GM19324 (cell line): ENCODE measurements at regions not wholly inside any gene's neighbourhood (a gene's known extent, or its start where the extent isn't known, plus 50 kb on each side); places are given as distances from the start of the nearest gene placed in this dataset.

Experiments used
- ATAC-seq: cut with Tn5 transposase; IDR thresholded peaks from one replicate; pipeline ENCODE4 v1.9.1; 2021; ENCODE audit warnings: mild to moderate bottlenecking, moderate library complexity; ENCODE audit not compliant: unreplicated experiment, low FRiP score

DNA sequence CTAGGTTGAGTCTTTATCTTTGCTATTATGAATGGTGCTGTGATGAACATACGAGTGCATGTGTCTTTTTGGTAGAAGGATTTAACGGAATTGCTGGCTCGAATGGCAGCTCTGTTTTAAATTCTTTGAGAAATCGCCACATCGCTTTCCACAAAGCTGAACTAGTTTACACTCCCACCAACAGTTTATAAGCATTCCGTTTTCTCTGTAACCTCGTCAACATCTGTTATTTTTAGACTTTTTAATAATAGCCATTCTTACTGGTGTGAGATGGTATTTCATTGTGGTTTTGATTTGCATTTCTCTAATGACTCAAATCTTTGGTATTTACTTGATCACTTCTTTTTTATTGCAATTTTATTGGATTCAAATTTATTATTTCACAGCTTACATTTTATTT is 117.4 kb upstream of the HDGFL1 start:
- ATAC-seq, result no peak

DNA sequence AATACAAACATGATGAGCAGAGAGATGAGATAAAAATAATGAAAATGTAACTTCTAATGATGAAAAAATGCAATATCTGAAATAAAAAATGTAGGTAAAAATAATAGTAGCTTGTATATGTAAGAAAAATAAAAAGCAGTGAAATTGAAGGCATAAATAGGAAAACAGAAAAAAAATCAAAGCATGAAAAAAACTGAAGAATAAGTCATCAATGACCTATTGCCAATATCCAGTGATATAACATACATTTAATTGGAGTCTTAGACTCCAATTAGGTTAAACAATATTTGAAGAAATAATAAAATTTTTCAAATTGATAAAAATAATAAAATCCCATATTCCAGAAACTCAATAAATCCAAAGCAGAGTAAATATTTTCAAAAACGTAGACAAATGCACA is 114.0 kb upstream of the HDGFL1 start:
- no peak for ATAC-seq

DNA sequence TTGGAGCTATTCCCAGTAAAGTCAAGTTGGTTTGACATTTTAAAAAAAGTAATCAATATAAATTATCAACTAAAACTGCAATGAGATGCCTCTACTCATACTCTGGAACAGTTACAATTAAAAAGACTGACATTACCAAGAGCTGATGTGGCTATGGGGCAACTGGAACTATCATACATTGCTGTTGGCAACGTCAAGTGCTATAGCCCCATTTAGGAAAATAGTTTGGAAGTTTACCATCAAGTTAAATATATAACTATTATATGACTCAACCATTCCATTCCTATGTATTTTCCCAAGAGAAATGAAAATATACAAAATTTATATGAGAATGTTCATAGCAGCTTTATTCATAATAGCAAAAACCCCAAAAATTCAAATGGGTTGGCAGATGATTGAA is 111.4 kb upstream of the HDGFL1 start:
- ATAC-seq, result no peak

DNA sequence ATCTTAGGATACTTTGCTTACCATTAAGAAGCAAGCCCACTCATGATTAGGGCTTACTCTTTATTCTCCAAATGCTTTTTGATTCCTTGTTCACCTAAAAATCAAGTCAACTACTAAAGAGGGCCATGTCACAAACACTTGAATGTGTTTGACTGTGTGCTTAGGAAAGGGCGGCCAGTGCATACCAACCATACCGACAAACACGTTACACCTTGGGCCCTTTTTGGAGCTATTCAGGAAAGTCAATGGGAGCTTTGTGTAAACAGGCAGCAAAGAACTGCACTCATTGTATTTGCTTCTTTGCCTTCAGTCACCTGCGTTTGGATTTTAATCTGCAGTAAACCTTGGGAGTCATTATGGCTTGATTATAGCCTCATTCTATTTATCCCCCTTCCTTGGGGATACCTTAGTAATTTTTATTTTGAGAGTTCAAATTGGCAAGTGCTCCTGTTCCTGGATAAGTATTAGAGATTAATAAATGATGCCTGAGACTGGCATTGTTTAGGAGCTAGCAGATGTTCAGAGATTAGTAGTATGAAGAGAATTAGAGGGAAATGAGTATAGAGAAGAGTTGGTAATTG is 102.6 kb upstream of the HDGFL1 start:
- ATAC-seq, result no peak

DNA sequence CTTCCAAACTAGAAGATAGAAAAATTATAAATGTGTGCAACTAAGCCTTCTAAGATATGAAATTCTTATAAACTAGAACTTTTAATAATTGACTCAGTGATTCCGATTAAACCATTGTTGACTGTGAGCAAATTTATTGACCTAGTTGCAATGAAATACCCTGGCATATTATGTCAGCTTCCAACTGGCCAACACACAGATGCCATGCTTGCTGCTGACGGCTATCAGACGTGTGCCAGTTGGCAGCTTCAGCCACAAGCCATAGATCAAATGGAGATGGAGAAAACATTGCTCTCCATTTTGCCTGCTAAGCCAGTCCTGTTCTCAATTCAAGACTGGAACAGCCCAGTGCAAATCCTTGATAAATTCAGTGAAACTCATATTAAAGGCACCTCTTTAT is 101.7 kb upstream of the HDGFL1 start:
- ATAC-seq, result no peak

DNA sequence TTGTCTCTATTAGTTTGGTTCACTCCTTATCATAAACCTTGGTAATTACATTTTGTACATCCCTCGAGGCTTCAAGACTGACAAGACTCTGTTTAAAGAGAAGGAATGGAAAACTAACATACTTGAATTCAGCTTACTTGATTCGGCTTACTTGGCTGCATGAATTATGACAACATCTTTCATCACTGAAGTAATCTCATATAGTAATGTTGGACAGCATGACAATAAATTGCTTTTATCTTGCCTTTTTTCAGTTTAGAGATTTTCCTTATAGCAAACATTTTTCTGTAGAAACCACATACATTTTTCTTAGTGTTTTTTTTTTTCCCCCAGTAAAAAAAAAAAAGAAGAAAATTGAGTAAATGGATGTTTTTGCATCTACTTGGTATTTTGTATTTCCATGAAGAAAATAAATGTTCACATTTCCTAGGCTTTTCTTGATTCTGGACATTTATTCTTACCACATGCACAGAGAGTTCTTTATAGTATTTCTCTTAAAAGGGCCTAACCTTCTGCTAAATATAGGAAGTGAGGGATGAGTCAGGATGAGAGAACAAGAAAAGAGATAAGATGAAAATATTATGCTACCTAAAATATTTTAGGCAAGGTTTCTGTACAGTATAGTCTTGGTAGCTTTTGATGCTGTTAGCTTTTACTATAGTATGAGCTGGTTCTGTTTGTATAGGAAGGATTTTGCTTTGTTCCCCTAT is 101.0 kb upstream of the HDGFL1 start:
- no peak for ATAC-seq

DNA sequence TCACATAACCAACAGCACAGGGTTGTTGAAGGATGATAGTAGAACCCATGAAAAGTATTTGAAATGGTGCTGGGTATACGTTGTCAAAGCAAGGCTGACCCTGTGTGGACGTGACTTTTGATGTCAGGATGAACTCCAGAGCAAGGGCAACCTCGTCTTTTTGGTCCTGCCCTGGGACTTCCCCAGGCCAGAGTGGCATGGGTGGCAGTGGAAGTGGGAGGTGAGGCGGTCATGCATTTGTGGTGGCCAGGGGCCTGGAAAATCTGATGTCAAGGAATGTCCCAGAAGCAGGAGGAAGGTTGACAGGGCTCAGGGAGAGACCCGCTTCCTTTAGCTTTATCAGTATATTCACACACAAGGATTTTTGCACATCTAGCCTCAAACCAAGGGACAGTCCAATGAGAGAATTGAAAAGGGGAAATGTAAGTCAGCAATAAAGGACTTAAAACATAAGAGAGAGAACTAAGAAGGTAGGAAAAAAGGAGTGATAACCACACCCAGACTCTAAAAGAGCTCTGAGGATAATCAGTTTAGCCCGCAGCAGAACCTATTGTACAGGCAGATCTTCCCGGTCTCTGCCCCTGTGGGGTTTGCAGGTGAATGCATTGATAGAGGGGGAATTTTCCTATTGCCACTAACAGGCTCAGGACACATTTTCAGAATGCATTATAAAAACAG is 98.8 kb upstream of the HDGFL1 start:
- no peak for ATAC-seq

DNA sequence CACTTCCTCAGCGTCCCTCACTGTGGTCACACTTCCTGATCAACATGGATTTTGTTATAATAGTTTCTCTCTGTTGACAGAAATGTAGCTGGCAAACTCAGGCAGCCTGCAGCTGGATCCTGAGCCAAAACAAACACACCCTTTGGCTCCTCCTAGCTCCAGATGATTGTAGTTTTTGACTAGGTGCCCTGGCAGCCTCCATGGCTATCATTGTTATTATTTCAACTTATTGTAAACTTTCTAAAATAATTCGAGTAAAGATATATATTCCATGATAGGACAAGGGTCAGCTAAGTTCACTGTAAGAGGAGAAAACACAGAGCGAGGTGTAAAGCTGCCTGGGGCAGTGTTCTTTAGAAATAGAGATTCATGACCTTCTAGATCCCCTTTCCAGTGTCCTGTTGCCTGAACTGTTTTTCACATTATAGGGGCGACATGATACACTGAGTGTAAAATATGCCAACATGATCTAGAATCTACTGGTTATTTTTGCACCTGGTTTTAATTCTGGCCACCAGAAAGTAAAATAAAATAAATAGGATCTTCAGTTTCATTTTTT is 98.2 kb upstream of the HDGFL1 start:
- ATAC-seq, result no peak

DNA sequence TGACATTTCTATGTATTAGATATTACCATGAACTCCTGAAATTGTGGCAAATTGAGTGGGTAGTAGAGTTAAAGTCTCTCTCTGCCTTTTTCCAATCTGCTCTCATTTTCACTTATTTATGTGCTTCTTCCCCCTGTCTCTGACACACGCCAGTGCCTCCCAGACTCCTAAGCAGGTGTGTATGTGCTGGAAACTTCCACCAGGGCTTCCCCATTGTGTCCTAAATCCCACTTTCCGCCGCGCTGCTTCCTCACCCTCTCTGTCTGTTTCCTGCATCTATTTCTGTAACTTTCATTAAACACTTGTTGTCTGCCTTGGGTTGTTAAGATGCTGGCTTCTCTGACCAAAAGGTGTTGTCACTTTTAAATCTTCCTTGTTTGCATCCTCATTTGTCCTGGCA is 97.6 kb upstream of the HDGFL1 start:
- no peak for ATAC-seq

DNA sequence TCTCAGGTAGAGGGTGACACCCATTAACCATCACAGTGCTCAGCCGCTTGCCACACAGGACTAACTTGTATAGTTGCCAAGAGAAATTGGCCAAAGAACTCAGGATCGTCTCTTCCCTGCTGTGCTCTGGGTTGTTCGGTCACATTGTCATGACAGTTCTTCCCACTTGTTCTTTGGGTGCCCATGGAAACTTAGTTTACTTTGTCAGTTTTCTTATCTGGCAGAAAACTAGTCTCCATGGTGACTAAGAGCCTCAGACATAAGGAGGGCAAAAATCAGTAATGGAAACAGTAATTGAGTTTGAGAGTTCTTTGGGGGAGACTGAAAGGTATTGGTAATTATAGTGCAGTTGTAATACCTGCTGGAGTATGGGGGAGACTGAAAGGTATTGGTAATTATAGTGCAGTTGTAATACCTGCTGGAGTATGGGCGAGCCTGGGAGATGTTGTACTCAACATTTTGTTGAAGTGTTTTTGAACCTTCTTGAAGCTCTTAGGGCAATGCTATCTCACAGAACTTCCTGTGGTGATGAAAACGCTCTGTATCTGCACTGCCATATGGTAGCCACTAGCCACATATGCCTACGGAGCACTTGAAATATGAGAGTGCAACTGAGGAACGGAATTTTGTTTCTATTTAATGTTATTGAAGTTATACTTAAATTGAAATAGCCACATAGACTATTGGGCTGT is 95.2 kb upstream of the HDGFL1 start:
- no peak for ATAC-seq

DNA sequence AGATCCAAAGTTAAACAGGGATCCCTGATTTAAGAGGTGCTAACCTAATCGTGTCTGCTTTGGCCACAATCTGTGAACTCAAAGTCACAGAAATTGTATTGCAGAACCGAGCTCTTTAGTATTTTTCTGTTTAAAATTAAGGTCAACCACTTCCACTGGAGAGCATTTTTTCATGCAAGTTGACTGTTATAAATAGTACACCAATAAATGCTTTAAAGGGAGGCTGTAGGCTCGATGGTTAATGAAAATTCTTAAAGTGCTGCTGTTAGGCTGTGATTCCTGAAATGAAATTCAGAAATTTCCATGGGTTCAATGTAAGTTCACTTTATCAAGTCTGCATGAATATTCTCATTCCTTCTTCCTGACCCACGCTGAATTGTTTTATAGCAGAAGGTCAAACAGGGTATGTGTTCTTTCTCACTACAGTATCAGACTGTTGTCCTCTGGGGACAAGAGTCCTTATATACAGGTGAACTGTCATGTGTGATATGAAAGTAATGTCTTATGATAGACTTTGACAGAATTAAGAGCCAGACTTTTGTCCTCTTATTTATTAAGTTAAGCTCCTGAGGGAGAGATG is 92.5 kb upstream of the HDGFL1 start:
- no peak for ATAC-seq

DNA sequence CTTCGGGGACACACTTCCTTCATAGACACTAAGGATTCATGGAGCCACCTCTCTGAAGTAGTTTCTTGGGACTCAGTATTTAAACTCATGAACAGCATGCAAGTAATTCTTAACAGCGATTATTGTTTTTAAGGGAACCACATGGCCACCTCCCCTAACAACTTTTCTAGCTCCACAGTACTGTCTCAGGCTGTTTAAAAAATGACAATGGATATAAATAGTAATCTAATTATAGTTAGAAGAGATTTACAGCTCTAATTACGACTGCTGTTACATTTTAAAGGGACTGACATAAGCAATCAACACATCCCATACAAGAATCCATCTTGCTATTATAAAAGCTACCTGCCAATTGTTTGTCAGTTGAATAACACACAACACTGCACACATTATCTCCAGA is 72.1 kb upstream of the HDGFL1 start:
- no peak for ATAC-seq

DNA sequence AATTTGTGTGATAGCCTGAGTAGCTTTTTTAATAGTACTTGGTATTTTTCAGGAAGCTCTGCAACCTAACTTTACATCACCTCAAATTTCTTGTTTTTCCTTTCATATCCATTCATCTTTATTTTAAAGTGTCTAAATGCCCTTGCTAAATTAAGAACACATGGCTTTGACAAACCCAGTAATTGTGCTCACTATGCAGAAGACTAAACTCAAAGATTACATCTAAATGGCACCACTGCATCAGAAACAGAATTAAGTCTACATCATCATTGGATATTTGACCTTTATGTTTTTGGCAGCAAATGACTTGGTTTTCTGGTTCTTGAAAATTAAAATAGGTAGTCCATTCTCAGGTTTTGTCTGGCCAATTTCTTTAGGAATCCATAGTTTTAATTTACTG is 69.6 kb upstream of the HDGFL1 start:
- no peak for ATAC-seq

DNA sequence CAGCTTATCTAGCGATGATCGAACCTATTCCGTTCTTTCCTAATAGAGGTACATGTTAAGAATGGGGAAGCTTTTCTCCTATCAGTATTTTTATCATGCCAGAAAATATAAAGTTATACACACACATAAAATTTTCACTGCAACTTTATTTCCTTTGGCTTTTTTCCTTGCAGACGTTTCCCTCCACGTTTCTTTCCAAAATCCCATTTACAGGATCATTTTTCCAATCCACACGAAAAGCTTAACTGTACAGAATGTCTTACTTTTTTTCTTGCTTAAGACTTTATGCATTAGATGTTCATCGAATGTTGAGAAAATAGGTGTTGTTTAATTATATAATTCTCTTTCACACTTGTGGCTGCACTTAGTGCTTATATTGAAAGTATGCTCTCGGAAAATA is 62.9 kb upstream of the HDGFL1 start:
- ATAC-seq, result no peak

DNA sequence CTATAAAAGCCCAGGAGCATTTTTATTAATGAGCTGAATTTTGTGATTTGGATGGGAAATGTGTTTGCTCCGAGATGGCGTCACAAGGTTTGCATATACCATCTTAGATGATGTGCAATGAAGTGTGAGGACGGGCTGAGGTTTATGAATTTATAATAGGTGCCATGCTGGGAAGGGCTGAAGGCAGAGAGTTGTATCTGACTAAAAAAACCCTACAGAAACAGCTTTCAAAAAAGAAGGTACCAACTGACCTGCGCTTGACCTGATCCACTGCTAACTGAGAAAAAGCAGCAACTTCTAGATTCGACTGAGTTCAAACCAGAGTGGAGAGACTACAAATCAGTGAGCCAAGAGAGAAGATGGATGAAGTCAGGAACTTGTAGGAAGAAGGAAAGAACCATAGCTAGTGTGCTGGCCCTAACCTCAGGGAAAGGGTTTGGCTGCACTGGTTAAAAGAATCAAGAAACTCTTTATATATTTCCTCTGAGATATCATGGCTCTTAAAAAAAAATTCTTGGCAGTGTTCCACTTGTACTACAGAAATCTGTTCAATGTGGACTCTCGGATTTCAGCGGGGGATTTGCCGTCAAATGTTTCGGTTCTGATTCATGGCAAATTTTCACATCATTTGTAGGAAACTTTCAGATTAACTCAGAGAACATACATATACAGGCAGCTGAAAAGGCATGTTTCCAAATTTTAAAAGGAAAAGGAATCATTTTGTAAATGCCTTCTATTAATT is 56.5 kb upstream of the HDGFL1 start:
- ATAC-seq, result no peak

DNA sequence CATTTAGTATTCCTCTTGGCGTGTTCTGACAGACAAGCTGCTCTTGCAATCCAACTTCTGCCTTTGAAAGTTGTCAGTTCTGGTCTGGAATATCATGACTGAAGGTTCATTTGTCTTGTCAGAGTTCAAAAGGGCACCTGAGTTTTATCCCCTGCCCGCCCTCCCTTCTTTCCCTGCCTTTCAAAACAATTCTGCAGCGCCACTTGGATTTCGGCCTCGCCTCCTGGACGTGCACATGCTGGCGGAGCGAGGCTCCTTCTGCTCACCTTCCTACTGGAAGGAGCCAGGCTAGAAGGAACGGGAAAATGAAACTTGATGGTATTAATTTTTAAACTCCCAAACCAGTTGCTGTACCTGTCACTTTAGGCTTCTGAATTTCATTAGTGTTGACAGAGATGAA is 55.7 kb upstream of the HDGFL1 start:
- ATAC-seq, result no peak

DNA sequence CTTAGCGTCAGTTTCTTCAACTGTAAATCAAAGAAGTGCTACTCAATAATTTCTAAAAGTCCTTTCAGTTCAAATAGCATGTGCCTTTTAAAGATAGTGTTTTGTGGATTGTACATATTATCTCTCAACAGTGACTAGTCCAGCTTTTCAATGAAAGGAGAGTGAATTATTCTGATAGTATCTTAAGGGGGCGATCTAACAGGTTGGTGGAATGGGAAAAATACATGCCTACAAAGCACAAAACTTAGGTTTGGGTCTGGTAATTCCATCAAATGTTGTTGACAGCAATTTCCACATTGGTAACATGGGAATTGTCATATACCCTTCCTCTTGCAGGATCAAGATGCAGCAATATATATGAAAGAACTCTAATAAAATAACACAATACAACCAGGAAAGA is 50.1 kb upstream of the HDGFL1 start:
- ATAC-seq, result no peak
